GM21576 (cell line): ENCODE measurements at regions not wholly inside any gene's neighbourhood (a gene's known extent, or its start where the extent isn't known, plus 50 kb on each side); places are given as distances from the start of the nearest gene placed in this dataset.

ENCODE experiments used
- ATAC-seq: cut with Tn5 transposase; IDR thresholded peaks from one replicate; pipeline ENCODE4 v1.9.1; 2021; ENCODE audit warnings: mild to moderate bottlenecking, moderate library complexity; ENCODE audit not compliant: unreplicated experiment

- no peak for ATAC-seq
Observed at GRCh38 chr3:22916933-22917332, 286.2 kb upstream of the UBE2E2 start.

GRCh38 chr3:22920006-22920405, 283.1 kb upstream of the UBE2E2 start:
- no peak for ATAC-seq

- no peak for ATAC-seq
Observed at GRCh38 chr3:22922317-22922716, 280.8 kb upstream of the UBE2E2 start.

GRCh38 chr3:22923711-22924110, 279.4 kb upstream of the UBE2E2 start:
- no peak for ATAC-seq

- ATAC-seq = no peak
Observed at GRCh38 chr3:22928216-22929110, 274.7 kb upstream of the UBE2E2 start.

- no peak for ATAC-seq
Observed at GRCh38 chr3:22933051-22933840, 269.9 kb upstream of the UBE2E2 start.

GRCh38 chr3:22933841-22934116, 269.3 kb upstream of the UBE2E2 start:
- ATAC-seq = no peak

- no peak for ATAC-seq
Observed at GRCh38 chr3:22935040-22935439, 268.1 kb upstream of the UBE2E2 start.

GRCh38 chr3:22937536-22937935, 265.6 kb upstream of the UBE2E2 start:
- no peak for ATAC-seq

- ATAC-seq = no peak
Observed at GRCh38 chr3:22938739-22939138, 264.4 kb upstream of the UBE2E2 start.

GRCh38 chr3:22939349-22939748, 263.8 kb upstream of the UBE2E2 start:
- ATAC-seq = no peak

GRCh38 chr3:22940285-22940684, 262.8 kb upstream of the UBE2E2 start:
- no peak for ATAC-seq

GRCh38 chr3:22942981-22943380, 260.1 kb upstream of the UBE2E2 start:
- no peak for ATAC-seq

GRCh38 chr3:22947851-22948250, 255.3 kb upstream of the UBE2E2 start:
- no peak for ATAC-seq

GRCh38 chr3:22951910-22952309, 251.2 kb upstream of the UBE2E2 start:
- no peak for ATAC-seq

- ATAC-seq = no peak
Observed at GRCh38 chr3:22952860-22953259, 250.3 kb upstream of the UBE2E2 start.

GRCh38 chr3:22959593-22959992, 243.5 kb upstream of the UBE2E2 start:
- peak; percentile 93 for ATAC-seq

- ATAC-seq = no peak
Observed at GRCh38 chr3:22960105-22960984, 242.8 kb upstream of the UBE2E2 start.

GRCh38 chr3:22962244-22962643, 240.9 kb upstream of the UBE2E2 start:
- no peak for ATAC-seq

- ATAC-seq = no peak
Observed at GRCh38 chr3:22966349-22966748, 236.8 kb upstream of the UBE2E2 start.

GRCh38 chr3:22969276-22969675, 233.9 kb upstream of the UBE2E2 start:
- ATAC-seq = no peak
